Smooth muscle cell (in vitro differentiated cells): ENCODE measurements at regions not wholly inside any gene's neighbourhood (a gene's known extent, or its start where the extent isn't known, plus 50 kb on each side); places are given as distances from the start of the nearest gene placed in this dataset.

Source experiments
- DNase-seq: peaks from one replicate; lab custom pipeline; 2025; ENCODE audit not compliant: unreplicated experiment; lab: John Stamatoyannopoulos, UW
- H2AFZ ChIP-seq: fragments of 200-600 bp; sonication (generic); 2 replicates; pipeline ENCODE4 v1.6.0; 2016; ENCODE audit warnings: antibody characterized with exemption, low read depth, mild to moderate bottlenecking
- H3F3A ChIP-seq: fragments of 200-600 bp; sonication (generic); 2 replicates; pipeline ENCODE4 v1.6.0; 2017; ENCODE audit warnings: antibody characterized with exemption, low read depth
- H3K27ac ChIP-seq: fragments of 200-600 bp; sonication (generic); 2 replicates; pipeline ENCODE4 v1.5.1; 2016; ENCODE audit warnings: low read depth, mild to moderate bottlenecking
- H3K27me3 ChIP-seq: fragments of 200-600 bp; sonication (generic); 2 replicates; pipeline ENCODE4 v1.6.1; 2016; ENCODE audit warnings: low read depth, mild to moderate bottlenecking
- H3K36me3 ChIP-seq: fragments of 200-600 bp; sonication (generic); 2 replicates; pipeline ENCODE4 v1.5.1; 2016; ENCODE audit warnings: low read depth
- H3K4me1 ChIP-seq: fragments of 200-600 bp; sonication (generic); 2 replicates; pipeline ENCODE4 v1.5.1; 2016; ENCODE audit warnings: low read depth
- H3K4me2 ChIP-seq: fragments of 200-600 bp; sonication (generic); 2 replicates; pipeline ENCODE4 v1.6.0; 2016; ENCODE audit warnings: mild to moderate bottlenecking
- H3K4me3 ChIP-seq: fragments of 200-600 bp; sonication (generic); 2 replicates; pipeline ENCODE4 v1.5.1; 2016; ENCODE audit warnings: mild to moderate bottlenecking
- H3K79me2 ChIP-seq: fragments of 200-600 bp; sonication (generic); 2 replicates; pipeline ENCODE4 v1.6.0; 2016; ENCODE audit warnings: low read depth, mild to moderate bottlenecking
- H3K9ac ChIP-seq: fragments of 200-600 bp; sonication (generic); 2 replicates; pipeline ENCODE4 v1.6.0; 2016; ENCODE audit warnings: low read depth
- H3K9me3 ChIP-seq: fragments of 200-600 bp; sonication (generic); replicated peaks from 2 replicates; pipeline ENCODE4 v1.5.1; 2016; ENCODE audit warnings: low read depth
- H4K20me1 ChIP-seq: fragments of 200-600 bp; sonication (generic); 2 replicates; pipeline ENCODE4 v1.6.0; 2016; ENCODE audit warnings: low read depth
- CTCF ChIP-seq: fragments of 200-600 bp; sonication (generic); IDR thresholded peaks from 2 replicates; pipeline ENCODE4 v1.5.1; 2017; ENCODE audit warnings: borderline replicate concordance, mild to moderate bottlenecking, antibody characterized with exemption; ENCODE audit not compliant: insufficient read depth, poor library complexity, severe bottlenecking
- WGBS: methylation state at CpG from one replicate; pipeline ENCODE4 v1.1.7; 2016; ENCODE audit warnings: low lambda C conversion rate; 5-methylcytosine and 5-hydroxymethylcytosine counted together

DNA sequence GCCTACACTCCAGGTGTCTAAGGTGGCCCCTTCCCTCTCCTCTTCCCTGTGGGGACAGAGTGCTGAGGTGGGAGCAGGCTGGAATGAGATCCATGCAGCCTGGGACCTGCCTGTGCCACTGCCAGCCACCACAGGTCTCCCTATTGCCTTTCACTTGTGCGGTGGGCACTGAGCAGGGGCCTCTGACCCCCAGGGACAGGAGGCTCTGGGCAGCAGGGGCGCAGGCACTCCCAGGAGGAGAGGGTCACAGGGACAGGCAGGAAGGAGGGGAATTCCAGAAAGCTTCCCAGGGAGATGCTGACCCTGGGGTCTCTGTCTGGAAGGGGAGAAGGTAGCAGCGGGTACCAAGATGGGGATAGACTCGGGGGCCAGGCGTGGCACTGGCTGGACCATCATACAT, 228.5 kb upstream of the B3GAT1 start:
- Histone ChIP-seq H3F3A (no peaks in the 10 kb centered on the region), H3K79me2 (no peaks in the 10 kb centered on the region), H3K4me3 (no peak overlapping the region), H2AFZ (no peak overlapping the region), H3K4me1 (no peaks in the 10 kb centered on the region), H3K4me2 (no peak overlapping the region), H3K9ac (no peak overlapping the region), H3K27me3 (peaks cover 34% of the 10 kb centered on the region), H3K9me3 (no peaks in the 10 kb centered on the region), H3K27ac (no peak overlapping the region), H3K36me3 (no peaks in the 10 kb centered on the region), H4K20me1 (no peaks in the 10 kb centered on the region)
- TF ChIP-seq CTCF: no peak
- 97% methylated on average over 5 of the region's 5 CpGs for WGBS
- no peak for DNase-seq

- H3K9ac ChIP-seq: no peak overlapping the region
- no peaks in the 10 kb centered on the region for H3K36me3 ChIP-seq
- no peak overlapping the region for H3K4me2 ChIP-seq
- 87% methylated on average over 15 of the region's 15 CpGs for WGBS
- H3K9me3 ChIP-seq: no peaks in the 10 kb centered on the region
- no peak overlapping the region for H3K27ac ChIP-seq
- H2AFZ ChIP-seq: no peak overlapping the region
- H3F3A ChIP-seq: no peaks in the 10 kb centered on the region
- no peaks in the 10 kb centered on the region for H4K20me1 ChIP-seq
- TF ChIP-seq CTCF: no peak
- no peak for DNase-seq
- no peak overlapping the region for H3K4me3 ChIP-seq
- peaks cover 34% of the 10 kb centered on the region for H3K27me3 ChIP-seq
- no peaks in the 10 kb centered on the region for H3K79me2 ChIP-seq
- no peaks in the 10 kb centered on the region for H3K4me1 ChIP-seq
Measured at GRCh38 chr11:134639586-134640330, 227.7 kb upstream of the B3GAT1 start.

DNA sequence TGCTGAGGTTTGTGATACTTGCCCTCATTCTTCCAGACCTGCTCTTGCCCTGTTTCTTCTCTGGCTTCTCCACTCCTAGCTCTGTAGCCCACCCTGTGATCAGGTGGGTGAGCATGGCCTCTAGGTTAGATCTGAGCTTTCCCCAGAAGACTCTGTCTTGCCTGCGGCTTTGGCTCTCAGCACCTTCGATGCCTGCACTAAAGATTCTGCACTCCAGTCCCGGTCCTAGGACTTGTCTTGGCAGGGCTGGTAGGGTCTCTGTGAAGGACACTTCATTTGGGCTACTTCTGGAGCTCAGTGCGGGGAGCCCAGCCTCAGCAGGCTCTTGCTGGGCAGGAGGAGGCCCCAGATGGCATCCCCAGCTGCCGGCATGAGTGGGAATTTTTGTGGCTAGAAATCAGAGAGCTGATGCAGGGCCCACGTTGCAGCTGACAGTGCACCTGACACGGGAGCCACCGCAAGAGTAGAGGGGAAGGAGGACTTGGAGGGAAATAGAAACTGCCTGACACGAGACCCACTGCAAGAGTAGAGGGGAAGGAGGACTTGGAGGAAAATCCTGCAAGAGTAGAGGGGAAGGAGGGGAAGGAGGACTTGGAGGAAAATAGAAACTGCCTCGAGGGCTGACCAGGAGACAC, 226.9 kb upstream of the B3GAT1 start:
- Histone ChIP-seq H4K20me1 (no peaks in the 10 kb centered on the region), H3K9me3 (no peaks in the 10 kb centered on the region), H3K27ac (no peak overlapping the region), H3K4me2 (no peak overlapping the region), H3K79me2 (no peaks in the 10 kb centered on the region), H3K9ac (no peak overlapping the region), H3K4me1 (no peaks in the 10 kb centered on the region), H3F3A (no peaks in the 10 kb centered on the region), H3K27me3 (peaks cover 34% of the 10 kb centered on the region), H3K4me3 (no peak overlapping the region), H3K36me3 (no peaks in the 10 kb centered on the region), H2AFZ (no peak overlapping the region)
- TF ChIP-seq CTCF: no peak
- WGBS: 80% methylated on average over 10 of the region's 10 CpGs
- DNase-seq: no peak
